ENCODE measurements at regions not wholly inside any gene's neighbourhood (a gene's known extent, or its start where the extent isn't known, plus 50 kb on each side); places are given as distances from the start of the nearest gene placed in this dataset.

DNA sequence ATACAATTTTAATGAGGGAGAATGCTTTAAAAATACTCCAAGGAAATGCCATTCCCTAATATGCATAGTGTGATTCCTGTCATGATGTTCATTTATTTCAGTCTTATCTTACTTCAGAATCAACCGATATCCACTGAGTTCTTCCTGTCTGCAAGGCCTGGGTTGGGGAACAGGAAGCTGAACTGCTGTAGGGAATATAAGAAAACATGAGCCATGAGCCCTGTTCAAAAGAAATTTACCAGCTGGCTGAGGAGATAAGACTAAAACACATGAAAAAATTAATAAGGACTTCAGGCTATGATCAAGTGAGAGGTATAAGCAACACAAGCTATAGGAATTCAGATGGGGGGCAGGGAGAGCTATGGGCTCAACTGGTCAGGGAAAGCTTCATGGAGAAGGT is 184.7 kb downstream of the PLPP4 start:
- no peak for DNase-seq (ENCODE audit: low read depth)
- TF ChIP-seq, protein P1, sequence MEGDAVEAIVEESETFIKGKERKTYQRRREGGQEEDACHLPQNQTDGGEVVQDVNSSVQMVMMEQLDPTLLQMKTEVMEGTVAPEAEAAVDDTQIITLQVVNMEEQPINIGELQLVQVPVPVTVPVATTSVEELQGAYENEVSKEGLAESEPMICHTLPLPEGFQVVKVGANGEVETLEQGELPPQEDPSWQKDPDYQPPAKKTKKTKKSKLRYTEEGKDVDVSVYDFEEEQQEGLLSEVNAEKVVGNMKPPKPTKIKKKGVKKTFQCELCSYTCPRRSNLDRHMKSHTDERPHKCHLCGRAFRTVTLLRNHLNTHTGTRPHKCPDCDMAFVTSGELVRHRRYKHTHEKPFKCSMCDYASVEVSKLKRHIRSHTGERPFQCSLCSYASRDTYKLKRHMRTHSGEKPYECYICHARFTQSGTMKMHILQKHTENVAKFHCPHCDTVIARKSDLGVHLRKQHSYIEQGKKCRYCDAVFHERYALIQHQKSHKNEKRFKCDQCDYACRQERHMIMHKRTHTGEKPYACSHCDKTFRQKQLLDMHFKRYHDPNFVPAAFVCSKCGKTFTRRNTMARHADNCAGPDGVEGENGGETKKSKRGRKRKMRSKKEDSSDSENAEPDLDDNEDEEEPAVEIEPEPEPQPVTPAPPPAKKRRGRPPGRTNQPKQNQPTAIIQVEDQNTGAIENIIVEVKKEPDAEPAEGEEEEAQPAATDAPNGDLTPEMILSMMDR (IDR thresholded peaks at IDR 0.05; ENCODE audit: low read depth, low read length, missing control alignments): no peak
- no peak overlapping the region for H3K4me3 ChIP-seq (ENCODE audit: low read depth, low read length)

DNA sequence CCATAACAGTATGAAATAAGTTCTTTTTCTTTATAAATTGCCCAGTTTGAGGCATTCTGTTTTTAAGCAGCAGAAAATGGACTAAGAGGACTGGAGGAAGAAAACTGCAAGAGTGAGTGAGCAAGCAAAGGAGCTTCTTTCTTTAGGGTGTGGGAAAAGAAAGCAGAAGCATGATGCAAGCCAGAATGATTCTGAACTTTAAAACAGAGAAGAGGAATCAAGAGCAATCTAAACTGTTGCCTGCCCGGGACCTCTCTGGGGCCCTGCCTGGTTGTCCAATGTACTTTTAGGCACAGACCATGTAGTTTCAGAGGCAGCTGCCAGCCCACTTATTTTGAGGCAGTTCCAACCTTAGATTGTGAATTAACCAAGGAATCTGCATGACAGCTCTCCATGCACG is 186.3 kb downstream of the PLPP4 start:
- H3K4me3 ChIP-seq (ENCODE audit: low read depth, low read length): no peak overlapping the region
- TF ChIP-seq, protein P1 (IDR thresholded peaks at IDR 0.05; ENCODE audit: low read depth, low read length, missing control alignments): no peak
- no peak for DNase-seq (ENCODE audit: low read depth)

DNA sequence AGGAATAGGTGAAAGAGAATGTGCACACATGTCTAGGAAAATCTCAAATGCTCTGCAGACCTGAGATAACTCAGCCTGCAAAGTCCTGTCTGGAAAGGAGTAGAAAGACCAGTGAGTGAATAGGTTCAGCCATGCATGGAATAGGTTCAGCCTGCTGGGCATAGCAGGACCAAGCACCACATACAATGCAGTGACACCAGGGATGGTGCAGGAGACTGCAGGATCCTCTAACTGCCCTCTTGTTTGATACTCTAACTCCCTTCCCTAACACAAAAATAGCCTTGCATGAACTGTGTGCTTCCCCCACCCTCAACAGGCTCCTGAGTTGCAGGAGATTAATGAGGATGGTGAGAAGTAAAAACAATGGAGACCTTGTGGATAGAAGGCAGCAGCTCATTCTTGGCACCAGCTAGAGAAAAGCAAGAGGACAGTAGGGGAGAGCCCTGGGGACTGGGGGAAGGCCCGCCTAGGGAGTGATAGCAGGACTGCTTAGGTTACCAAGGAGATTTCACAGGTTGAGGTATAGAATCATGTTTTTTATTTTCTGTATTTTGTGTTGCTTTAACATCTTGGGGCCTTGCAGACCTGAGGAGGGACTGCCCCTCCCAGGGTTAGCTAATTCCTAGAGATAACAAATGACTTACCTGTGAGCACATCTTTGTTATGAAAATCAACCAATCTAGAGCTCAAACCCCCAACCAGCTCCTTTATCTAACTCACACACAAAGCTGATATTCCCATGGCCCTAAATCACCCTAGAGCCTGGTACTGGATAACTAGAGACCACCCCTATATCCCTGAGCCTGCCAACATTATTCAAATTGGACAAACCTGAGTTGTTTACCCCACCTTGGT is 187.8 kb downstream of the PLPP4 start:
- DNase-seq (ENCODE audit: low read depth): no peak
- H3K4me3 ChIP-seq (ENCODE audit: low read depth, low read length): no peak overlapping the region
- TF ChIP-seq, protein P1 (IDR thresholded peaks at IDR 0.05; ENCODE audit: low read depth, low read length, missing control alignments): no peak

DNA sequence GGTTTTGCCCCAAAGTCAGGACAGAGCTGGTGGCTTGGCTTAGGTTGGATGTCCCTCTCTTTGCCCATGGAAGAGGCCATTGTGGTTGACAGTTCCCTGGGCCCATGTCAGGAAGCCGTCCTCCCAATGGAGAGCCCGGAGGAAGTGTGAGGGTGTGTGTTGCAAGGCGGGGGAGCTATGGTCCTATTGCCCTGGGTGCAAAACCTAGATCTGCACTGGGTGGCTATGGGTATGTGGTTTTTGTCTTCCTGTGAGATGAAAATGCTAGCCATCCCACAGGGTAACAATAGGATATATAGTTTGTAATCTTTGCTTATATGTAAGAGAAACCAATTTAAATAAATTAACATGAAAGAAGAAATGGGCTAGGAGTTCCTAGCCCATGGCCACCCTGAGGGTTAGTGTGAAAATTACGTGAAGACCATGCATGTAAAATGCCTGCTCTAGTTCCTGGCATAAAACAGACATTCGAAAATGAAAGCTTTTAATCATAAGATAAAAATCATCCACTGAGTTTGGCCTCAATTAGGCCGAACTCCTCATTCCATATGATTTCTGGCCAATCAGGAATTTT is 189.2 kb downstream of the PLPP4 start:
- TF ChIP-seq, protein P1 (IDR thresholded peaks at IDR 0.05; ENCODE audit: low read depth, low read length, missing control alignments): no peak
- no peak overlapping the region for H3K4me3 ChIP-seq (ENCODE audit: low read depth, low read length)
- no peak for DNase-seq (ENCODE audit: low read depth)

DNA sequence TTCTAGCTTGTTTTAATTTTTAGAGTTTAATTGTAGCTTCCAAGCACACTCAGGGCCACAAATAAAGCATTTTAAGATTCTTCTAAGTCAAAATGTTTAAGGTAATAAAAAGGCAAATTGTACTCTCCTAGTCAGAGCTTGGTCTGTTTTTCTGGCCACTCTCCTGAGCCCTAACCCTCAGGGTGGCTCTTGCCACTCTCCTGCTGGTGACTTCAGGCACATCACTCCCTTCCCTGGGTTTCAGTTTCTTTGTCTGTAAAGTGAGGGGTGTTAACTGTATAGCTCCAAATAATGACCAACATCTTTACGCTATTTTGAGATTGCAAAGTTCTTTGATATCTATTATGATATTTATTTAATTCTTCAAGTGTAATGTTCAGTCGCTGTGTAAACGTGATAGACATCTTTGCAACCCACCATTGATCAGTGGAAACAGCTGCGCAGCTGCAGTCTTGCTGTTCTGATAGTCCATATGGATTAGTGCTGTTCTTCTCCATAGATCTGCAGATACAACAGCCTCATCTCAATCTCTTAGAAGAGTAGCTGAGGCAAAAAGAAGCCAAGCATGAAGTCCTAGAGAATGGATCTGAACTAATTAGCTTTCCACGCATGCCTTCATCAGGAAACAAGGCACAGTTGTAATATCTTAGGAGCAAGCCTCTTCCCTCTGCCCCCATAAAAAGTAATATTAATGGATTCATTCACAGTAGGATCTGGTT is 189.9 kb downstream of the PLPP4 start:
- TF ChIP-seq, protein P1 (IDR thresholded peaks at IDR 0.05; ENCODE audit: low read depth, low read length, missing control alignments): no peak
- H3K4me3 ChIP-seq (ENCODE audit: low read depth, low read length): no peak overlapping the region
- DNase-seq (ENCODE audit: low read depth): no peak

DNA sequence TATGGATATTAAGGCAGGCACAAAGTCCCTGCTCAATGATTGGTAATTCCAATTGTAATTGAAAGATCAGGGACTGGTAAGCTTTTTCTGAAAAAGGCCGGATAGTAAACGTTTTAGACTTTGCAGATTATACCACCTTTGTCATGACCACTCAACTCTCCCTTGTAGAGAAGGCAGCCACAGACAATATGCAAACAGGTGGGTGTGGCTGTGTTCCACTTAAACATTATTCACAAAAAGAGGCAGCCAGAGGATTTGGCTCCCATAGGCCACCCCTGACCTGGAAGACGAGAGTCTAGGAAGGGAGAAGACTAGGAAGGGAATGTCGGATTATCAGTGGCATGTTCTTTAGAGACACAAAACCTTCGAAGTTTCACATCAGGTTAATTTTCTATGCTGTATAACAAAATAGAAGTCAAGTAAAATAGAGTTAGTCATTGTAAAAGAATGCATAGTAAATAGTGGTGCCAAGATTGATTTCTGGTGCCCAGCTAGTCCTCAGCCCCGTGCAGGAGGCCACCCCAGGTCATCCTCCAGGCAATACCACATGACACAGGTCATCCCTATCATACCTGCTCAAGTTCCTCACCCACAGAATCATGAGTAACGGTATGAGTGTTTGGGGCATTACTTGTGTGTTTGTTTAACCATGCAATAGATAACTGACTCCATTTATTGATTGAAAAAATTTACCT is 193.8 kb downstream of the PLPP4 start:
- TF ChIP-seq, protein P1 (IDR thresholded peaks at IDR 0.05; ENCODE audit: low read depth, low read length, missing control alignments): no peak
- no peak overlapping the region for H3K4me3 ChIP-seq (ENCODE audit: low read depth, low read length)
- DNase-seq (ENCODE audit: low read depth): no peak
